Fibroblast of skin of left quadriceps (primary cell): ENCODE measurements at regions not wholly inside any gene's neighbourhood (a gene's known extent, or its start where the extent isn't known, plus 50 kb on each side); places are given as distances from the start of the nearest gene placed in this dataset.
"Not testable (repeated sequence)": the region's sequence is repeated elsewhere in the genome, so short reads cannot be mapped to it uniquely, and the experiment has no call there.

Experiments used
- DNase-seq, 2 experiments: peaks; one replicate each; pipeline ENCODE4 v3.0.0-alpha.2; 2013; ENCODE audit warnings: low read depth in 2 of 2

- DNase-seq, result no peak
These were observed 296.8 kb downstream of the PREX1 start for GRCh38 chr20:48530957-48531356.

- DNase-seq, result no peak
These were observed 299.5 kb downstream of the PREX1 start for GRCh38 chr20:48528346-48528745.

DNA sequence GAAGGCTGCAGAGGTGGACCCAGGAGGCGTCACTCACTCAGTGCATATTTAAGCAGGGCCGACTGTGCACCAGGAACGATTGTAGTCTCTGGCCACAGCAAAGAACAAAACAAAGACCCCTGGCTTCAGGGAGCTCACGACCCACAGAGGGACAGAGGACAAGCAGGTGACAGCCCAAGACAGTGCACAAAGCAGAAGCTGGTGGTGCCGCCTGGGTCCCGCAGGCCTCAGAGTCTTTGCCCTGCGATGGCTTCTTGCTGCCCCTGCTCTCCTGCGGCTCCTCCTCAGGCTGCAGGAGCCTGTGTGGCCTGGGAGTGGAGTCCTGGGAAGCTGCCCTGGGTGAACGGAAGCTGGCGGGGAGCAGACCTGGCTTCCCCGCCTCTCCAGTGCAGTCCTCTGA, 300.0 kb downstream of the PREX1 start:
- no peak for DNase-seq

- no peak for DNase-seq
These were observed 300.9 kb downstream of the PREX1 start for GRCh38 chr20:48526936-48527335.

GRCh38 chr20:48525400-48525799, 302.4 kb downstream of the PREX1 start:
- no peak for DNase-seq

DNA sequence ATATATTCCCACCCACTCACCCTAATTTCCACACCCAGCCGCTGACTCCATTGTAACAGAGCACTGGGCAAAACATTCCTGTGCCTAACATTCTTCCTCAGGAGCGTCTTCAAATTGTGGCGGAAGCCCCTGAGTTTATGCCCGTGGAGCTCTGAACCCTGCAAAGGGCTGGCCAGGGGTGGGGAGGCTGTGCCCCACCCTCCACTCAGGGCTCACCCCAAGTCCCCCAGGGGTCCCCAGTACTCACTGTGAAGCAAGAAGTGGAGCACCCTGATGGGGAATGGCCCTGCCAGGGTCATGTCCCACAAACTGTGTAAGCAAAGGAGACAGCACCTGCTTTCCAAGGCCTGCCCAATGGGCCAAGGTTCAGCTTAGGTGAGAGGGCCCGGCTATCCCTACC, 303.2 kb downstream of the PREX1 start:
- no peak for DNase-seq

DNA sequence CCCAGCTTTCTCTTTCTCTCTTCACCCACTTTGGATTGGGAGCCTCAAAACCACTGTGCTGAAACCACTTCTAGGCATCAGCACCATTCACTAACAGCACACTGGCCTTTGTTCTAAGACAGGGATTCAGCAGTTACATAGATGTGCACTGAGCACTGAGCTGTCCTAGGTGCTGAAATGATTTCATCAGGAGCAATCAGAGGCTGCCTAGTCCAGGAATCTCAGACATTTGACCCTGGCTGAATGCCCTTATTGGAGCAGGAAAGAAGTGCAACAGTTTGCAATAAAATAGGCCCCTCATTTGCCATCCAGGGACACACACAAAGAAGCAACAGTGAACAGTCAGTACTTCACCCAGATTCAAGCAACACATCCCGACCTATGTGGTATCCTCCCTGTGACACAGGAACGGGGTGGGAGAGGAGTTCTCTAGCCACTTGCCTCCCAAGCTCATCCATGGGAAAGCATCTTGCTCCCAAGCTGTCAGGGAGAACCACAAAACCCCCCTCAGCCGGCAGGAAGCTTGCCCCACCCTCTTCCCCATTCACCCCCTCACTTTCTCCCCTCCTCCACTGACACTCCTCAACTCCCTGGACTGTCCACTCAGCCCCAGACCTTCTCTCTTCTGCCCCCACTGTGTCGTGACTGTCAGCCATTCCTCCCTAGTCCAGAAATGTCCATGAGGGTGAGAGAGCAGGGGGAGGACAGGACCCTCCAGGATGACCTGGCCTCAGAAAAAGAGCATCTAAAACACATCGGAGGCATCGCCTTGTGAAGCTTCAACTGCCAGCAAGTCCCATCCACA, 304.4 kb downstream of the PREX1 start:
- DNase-seq, result peak; percentile 43 to 58

GRCh38 chr20:48521121-48521520, 306.7 kb downstream of the PREX1 start:
- no peak for DNase-seq

DNA sequence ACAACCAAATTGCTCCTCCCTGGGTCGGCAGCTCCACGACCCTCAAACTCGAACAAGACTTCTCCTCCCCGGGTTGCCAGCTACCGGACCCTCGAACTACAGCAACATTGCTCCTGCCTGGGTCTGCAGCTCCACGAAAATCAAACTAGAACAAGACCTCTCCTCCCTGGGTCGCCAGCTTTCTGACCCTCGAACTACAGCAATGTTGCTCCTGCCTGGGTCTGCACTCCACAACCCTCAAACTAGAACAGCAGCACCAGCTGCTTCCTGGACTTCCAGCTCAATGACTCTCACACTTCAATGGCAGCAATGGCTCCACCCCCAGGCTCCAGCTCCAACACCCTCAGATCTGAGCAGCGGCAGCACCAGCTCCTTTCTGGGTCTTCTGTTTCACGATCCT, 311.6 kb downstream of the PREX1 start:
- DNase-seq, result not testable (repeated sequence)

- not testable (repeated sequence) for DNase-seq
These were observed 313.2 kb downstream of the PREX1 start for GRCh38 chr20:48514577-48514976.

- DNase-seq, result not testable (repeated sequence)
These were observed 315.3 kb downstream of the PREX1 start for GRCh38 chr20:48512539-48512938.

GRCh38 chr20:48505066-48505465, 322.7 kb downstream of the PREX1 start:
- DNase-seq, result not testable (repeated sequence)

DNA sequence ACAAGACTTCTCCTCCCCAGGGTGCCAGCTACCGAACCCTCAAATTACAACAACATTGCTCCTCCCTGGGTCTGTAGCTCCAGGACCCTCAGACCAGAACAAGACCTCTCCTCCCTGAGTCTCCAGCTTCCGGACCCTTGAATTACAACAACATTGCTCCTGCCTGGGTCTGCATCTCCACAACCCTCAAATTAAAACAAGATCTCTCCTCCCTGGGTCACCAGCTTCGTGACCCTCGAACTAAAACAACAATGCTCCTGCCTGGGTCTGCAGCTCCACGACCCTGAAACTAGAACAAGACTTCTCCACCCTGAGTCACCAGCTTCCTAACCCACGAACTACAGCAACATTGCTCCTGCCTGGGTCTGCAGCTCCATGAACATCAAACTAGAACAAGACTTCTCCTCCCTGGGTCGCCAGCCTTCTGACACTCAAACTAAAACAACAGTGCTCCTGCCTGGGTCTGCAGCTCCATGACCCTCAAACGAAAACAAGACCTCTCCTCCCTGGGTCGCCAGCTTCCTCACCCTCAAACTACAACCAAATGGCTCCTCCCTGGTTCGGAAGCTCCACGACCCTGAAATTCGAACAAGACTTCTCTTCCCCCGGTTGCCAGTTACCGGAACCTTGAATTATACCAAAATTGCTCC, 324.5 kb downstream of the PREX1 start:
- no peak for DNase-seq

DNA sequence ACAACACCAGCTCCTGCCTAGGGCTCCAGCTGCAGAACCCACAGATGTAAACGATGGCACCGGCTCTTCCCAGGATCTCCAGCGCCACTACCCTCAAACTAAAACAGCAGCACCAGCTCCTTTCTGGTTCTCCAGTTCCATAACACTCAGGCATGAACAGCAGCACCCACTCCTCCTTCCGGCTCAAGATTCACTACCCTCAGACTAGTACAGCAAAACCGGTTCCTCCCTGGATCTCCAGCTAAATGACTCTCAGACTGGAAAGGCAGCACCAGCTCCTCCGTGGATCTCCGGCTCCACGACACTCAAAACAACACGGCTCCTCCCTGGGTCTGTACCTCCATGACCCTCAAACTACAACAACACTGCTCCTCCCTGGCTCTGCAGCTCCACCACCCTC, 325.0 kb downstream of the PREX1 start:
- DNase-seq, result no peak

DNA sequence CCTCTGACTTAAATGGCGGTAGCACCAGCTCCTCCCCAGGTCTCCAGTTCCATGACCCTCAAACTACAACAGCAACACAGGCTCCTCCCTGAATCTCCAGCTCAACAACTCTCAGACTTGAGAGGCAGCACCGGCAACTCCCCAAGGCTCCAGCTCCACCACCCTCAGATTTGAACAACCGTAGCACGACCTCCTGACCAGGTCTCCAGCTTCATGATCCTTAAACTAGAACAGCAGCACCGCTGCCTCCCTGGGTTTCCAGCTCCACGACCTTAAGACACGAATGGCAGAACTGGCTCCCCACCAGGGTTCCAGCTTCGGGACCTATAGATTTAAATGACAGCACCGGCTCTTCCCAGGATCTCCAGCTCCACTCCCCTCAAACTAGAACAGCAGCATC, 325.8 kb downstream of the PREX1 start:
- no peak for DNase-seq

DNA sequence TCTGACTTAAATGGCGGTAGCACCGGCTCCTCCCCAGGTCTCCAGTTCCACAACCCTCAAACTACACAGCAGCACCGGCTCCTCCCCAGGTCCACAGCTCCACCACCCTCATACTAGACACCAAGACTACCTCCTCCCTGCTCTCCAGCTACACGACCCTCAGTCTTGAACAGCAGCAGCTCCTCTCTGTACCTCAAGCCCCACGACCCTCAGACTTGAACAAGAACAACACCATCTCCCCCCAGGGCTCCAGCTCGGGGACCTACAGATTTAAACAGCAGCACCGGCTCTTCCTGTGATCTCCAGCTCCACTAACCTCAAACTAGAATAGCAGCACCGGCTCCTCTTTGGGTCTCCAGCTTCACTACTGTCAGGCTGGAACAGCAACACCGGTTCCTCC, 326.9 kb downstream of the PREX1 start:
- not testable (repeated sequence) for DNase-seq

DNA sequence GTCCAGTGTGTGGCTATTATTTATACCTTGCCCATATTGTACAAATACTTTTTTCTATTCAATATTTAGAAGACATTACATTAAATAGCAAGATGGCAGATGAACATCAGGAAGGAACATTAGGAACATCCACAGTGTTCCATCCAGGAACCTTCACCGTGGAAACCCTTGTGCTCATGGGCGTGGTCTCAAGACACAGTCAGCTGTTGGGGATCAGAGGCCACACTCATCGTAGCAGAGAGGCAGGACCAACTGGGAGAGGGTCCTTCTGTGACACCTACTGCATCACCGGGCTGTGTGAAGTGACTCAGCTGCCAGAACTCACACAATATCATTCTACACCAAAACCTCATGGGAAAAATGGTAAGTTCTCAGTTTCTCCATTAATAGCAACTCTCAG, 328.9 kb downstream of the PREX1 start:
- not testable (repeated sequence) for DNase-seq

- DNase-seq, result not testable (repeated sequence)
These were observed 329.7 kb downstream of the PREX1 start for GRCh38 chr20:48498125-48498524.

- no peak for DNase-seq
These were observed 333.8 kb downstream of the PREX1 start for GRCh38 chr20:48493966-48494365.

- not testable (repeated sequence) for DNase-seq
These were observed 334.5 kb downstream of the PREX1 start for GRCh38 chr20:48493331-48493730.

DNA sequence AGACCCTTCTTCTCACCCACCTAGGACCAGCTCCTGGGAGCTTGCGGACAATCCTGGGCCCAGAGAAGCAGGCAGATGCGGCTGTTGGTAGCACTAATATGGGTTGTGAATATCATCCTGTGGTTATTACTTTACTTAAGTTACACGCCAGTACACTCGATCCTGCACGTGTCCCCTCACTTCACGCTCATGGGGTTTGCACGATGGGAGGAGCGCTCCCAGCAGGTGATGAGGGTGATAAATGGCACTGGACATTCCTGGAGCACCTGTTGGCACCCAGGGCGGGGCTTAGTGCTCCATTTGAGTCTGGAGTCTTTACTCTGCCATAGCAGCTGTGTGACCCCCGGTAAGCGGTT, 335.1 kb downstream of the PREX1 start:
- no peak for DNase-seq

GRCh38 chr20:48492015-48492714, 335.6 kb downstream of the PREX1 start:
- no peak for DNase-seq
